H9 (cell line): ENCODE measurements at regions not wholly inside any gene's neighbourhood (a gene's known extent, or its start where the extent isn't known, plus 50 kb on each side); places are given as distances from the start of the nearest gene placed in this dataset.

ENCODE experiments used
- DNase-seq: peaks from one replicate; pipeline ENCODE4 v3.0.0-alpha.2; 2017
- H2AFZ ChIP-seq: one replicate; pipeline ENCODE4 v1.6.1; 2013; ENCODE audit warnings: mild to moderate bottlenecking, low read length, control low read depth, moderate library complexity
- H2AK5ac ChIP-seq: 2 replicates; pipeline ENCODE4 v1.6.1; 2013; ENCODE audit warnings: low read length, control low read depth, mixed read lengths; ENCODE audit not compliant: insufficient read length
- H2BK120ac ChIP-seq: one replicate; pipeline ENCODE4 v1.6.1; 2013; ENCODE audit warnings: low read depth, mild to moderate bottlenecking, low read length, control low read depth, inconsistent platforms; ENCODE audit not compliant: poor library complexity, severe bottlenecking
- H2BK12ac ChIP-seq: 2 replicates; pipeline ENCODE4 v1.6.1; 2013; ENCODE audit warnings: low read length, control low read depth, mixed read lengths, low read depth; ENCODE audit not compliant: insufficient read length
- H2BK15ac ChIP-seq: 2 replicates; pipeline ENCODE4 v1.6.1; 2013; ENCODE audit warnings: low read depth, low read length, control low read depth
- H2BK20ac ChIP-seq: one replicate; pipeline ENCODE4 v1.6.1; 2013; ENCODE audit warnings: low read depth, mild to moderate bottlenecking, low read length, control low read depth, inconsistent platforms; ENCODE audit not compliant: poor library complexity, severe bottlenecking
- H2BK5ac ChIP-seq: 2 replicates; pipeline ENCODE4 v1.6.1; 2013; ENCODE audit warnings: low read length, control low read depth, mixed read lengths; ENCODE audit not compliant: insufficient read length
- H3K14ac ChIP-seq: 2 replicates; pipeline ENCODE4 v1.6.1; 2013; ENCODE audit warnings: low read length, control low read depth; ENCODE audit not compliant: insufficient read depth
- H3K18ac ChIP-seq: 2 replicates; pipeline ENCODE4 v1.6.1; 2013; ENCODE audit warnings: low read depth, mild to moderate bottlenecking, mixed read lengths, low read length, control low read depth; ENCODE audit not compliant: insufficient read length
- H3K23ac ChIP-seq: 2 replicates; pipeline ENCODE4 v1.6.1; 2013; ENCODE audit warnings: low read length, control low read depth, mixed read lengths, low read depth; ENCODE audit not compliant: insufficient read length
- H3K23me2 ChIP-seq: 2 replicates; pipeline ENCODE4 v1.6.1; 2013; ENCODE audit warnings: low read depth, mild to moderate bottlenecking, mixed read lengths, low read length, control low read depth; ENCODE audit not compliant: insufficient read length, poor library complexity, severe bottlenecking
- H3K27ac ChIP-seq: 2 replicates; pipeline ENCODE4 v1.5.1; 2013; ENCODE audit warnings: low read length, control low read depth, mixed read lengths, low read depth; ENCODE audit not compliant: insufficient read length
- H3K27me3 ChIP-seq: 2 replicates; pipeline ENCODE4 v1.6.1; 2013; ENCODE audit warnings: low read length, control low read depth, inconsistent platforms; ENCODE audit not compliant: insufficient read depth
- H3K4ac ChIP-seq: 2 replicates; pipeline ENCODE4 v1.6.1; 2013; ENCODE audit warnings: low read depth, mild to moderate bottlenecking, control low read depth, inconsistent platforms, low read length, moderate library complexity
- H3K4me1 ChIP-seq: 2 replicates; pipeline ENCODE4 v1.6.1; 2013; ENCODE audit warnings: low read length, control low read depth, inconsistent platforms; ENCODE audit not compliant: insufficient read depth
- H3K4me2 ChIP-seq: 2 replicates; pipeline ENCODE4 v1.6.1; 2013; ENCODE audit warnings: low read length, control low read depth, mixed read lengths; ENCODE audit not compliant: insufficient read length, insufficient read depth
- H3K56ac ChIP-seq: 2 replicates; pipeline ENCODE4 v1.6.1; 2013; ENCODE audit warnings: low read depth, mild to moderate bottlenecking, mixed read lengths, low read length, control low read depth; ENCODE audit not compliant: insufficient read length
- H3K79me1 ChIP-seq: 2 replicates; pipeline ENCODE4 v1.6.1; 2013; ENCODE audit warnings: low read depth, mild to moderate bottlenecking, moderate library complexity, low read length, control low read depth, inconsistent platforms; ENCODE audit not compliant: insufficient read depth, poor library complexity, severe bottlenecking
- H3K79me2 ChIP-seq: 2 replicates; pipeline ENCODE4 v1.6.1; 2013; ENCODE audit warnings: low read length, control low read depth, inconsistent platforms; ENCODE audit not compliant: insufficient read depth
- H3K9ac ChIP-seq: 2 replicates; pipeline ENCODE4 v1.6.1; 2013; ENCODE audit warnings: low read length, control low read depth, mixed read lengths; ENCODE audit not compliant: insufficient read length; ENCODE audit errors: extremely low read depth
- H3K9me3 ChIP-seq: one replicate; pipeline ENCODE4 v1.6.1; 2013; ENCODE audit warnings: low read depth, low read length, inconsistent platforms; ENCODE audit not compliant: control insufficient read depth
- H3T11ph ChIP-seq: one replicate; pipeline ENCODE4 v1.6.1; 2013; ENCODE audit warnings: mild to moderate bottlenecking, low read length, control low read depth, inconsistent platforms
- H4K20me1 ChIP-seq: one replicate; pipeline ENCODE4 v1.6.1; 2013; ENCODE audit not compliant: control insufficient read depth, insufficient read length, insufficient read depth
- H4K5ac ChIP-seq: 2 replicates; pipeline ENCODE4 v1.6.1; 2013; ENCODE audit warnings: low read depth, mild to moderate bottlenecking, mixed read lengths, low read length, control low read depth; ENCODE audit not compliant: insufficient read length
- H4K8ac ChIP-seq: replicated peaks from 2 replicates; pipeline ENCODE4 v1.6.1; 2013; ENCODE audit warnings: low read length, control low read depth, mixed read lengths, low read depth; ENCODE audit not compliant: insufficient read length
- H4K91ac ChIP-seq: 2 replicates; pipeline ENCODE4 v1.6.1; 2013; ENCODE audit warnings: low read depth, mild to moderate bottlenecking, moderate library complexity, mixed read lengths, low read length, control low read depth; ENCODE audit not compliant: insufficient read length
- H3K27ac Mint-ChIP-seq, 3 experiments: 2 replicates in 2 of 3; 3 replicates in 1 of 3; pipeline ENCODE4 v1.8.0; 2020 to 2021; ENCODE audit warnings: mixed read lengths in 3 of 3, mild to moderate bottlenecking in 1 of 3, moderate library complexity in 1 of 3
- H3K27me3 Mint-ChIP-seq: 2 replicates; pipeline ENCODE4 v1.8.0; 2021; ENCODE audit warnings: low read depth, mild to moderate bottlenecking, moderate library complexity, mixed read lengths
- H3K36me3 Mint-ChIP-seq, 3 experiments: 2 replicates in 2 of 3; 3 replicates in 1 of 3; pipeline ENCODE4 v1.8.0; 2020 to 2021; ENCODE audit warnings: low read depth in 3 of 3, mixed read lengths in 3 of 3; ENCODE audit not compliant: insufficient read depth in 1 of 3
- H3K4me1 Mint-ChIP-seq, 2 experiments: 2 replicates each; pipeline ENCODE4 v1.8.0; 2020; ENCODE audit warnings: mixed read lengths in 2 of 2
- H3K4me3 Mint-ChIP-seq, 2 experiments: 2 replicates in 1 of 2; 3 replicates in 1 of 2; pipeline ENCODE4 v1.8.0; 2020 to 2021; ENCODE audit warnings: mild to moderate bottlenecking in 2 of 2, mixed read lengths in 2 of 2, moderate library complexity in 1 of 2
- H3K9me3 Mint-ChIP-seq, 2 experiments: 2 replicates in 1 of 2; 3 replicates in 1 of 2; pipeline ENCODE4 v1.8.0; 2020; ENCODE audit warnings: mild to moderate bottlenecking in 2 of 2, mixed read lengths in 2 of 2, moderate library complexity in 1 of 2
- WGBS: extraction: QIAGEN DNeasy Blood & Tissue Kit; methylation state at CpG from one replicate; pipeline ENCODE4 v1.1.7; 2013; ENCODE audit warnings: missing lambda C conversion rate, low lambda C conversion rate, mixed read lengths; ENCODE audit not compliant: insufficient read length; ENCODE audit errors: extremely low coverage; 5-methylcytosine and 5-hydroxymethylcytosine counted together
- TF ChIP-seq, protein P1 (sequence below): fragments of 200-600 bp; sonication (generic); conservative IDR thresholded peaks from 3 replicates; pipeline ENCODE4 v1.8.0; 2021; ENCODE audit warnings: antibody characterized with exemption, mild to moderate bottlenecking

DNA sequence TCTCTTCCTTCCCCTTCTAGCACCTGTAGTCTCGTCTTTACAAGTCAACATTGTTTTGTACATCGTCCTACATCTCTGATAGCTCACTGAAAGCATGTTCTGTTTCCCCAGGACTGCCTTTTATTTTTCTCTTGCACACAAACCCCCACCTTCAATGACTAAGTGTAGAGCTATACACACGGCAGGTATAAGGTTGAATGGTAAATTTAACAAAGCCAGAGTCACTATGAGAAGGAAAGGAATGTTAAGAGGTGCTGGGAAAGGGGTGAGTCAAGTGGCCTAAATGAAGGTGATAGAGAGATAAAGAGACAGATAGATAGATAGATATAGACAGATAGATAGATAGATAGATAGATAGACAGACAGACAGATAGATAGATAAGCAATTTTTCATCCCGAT lies 134.3 kb upstream of the ATP1B1 start:
- Histone ChIP-seq H3K23ac (no peak overlapping the region), H3K4ac (no peak overlapping the region), H3K4me2 (no peak overlapping the region), H3K14ac (no peak overlapping the region), H2AK5ac (no peak overlapping the region), H3K27me3 (no peaks in the 10 kb centered on the region), H4K8ac (no peak overlapping the region), H3K27ac (no peak overlapping the region), H2BK120ac (no peak overlapping the region), H4K20me1 (no peaks in the 10 kb centered on the region), H3T11ph (no peak overlapping the region), H3K9ac (no peak overlapping the region), H2BK12ac (no peak overlapping the region), H4K5ac (no peak overlapping the region), H2BK15ac (no peak overlapping the region), H3K23me2 (no peaks in the 10 kb centered on the region), H3K79me1 (no peaks in the 10 kb centered on the region), H2AFZ (no peak overlapping the region), H3K56ac (no peak overlapping the region), H2BK20ac (no peak overlapping the region), H4K91ac (no peak overlapping the region), H3K18ac (no peak overlapping the region), H2BK5ac (no peak overlapping the region), H3K9me3 (no peaks in the 10 kb centered on the region), H3K79me2 (no peaks in the 10 kb centered on the region), H3K4me1 (no peaks in the 10 kb centered on the region; the same call in 1 of the 2 replicates)
- WGBS: no CpG with 5 or more reads among the region's 4 CpGs
- Mint-ChIP-seq H3K36me3 (no peaks in the 10 kb centered on the region), H3K4me1 (peaks cover 9 to 12% of the 10 kb centered on the region in 2 experiments), H3K27ac (no peak overlapping the region), H3K4me3 (no peak overlapping the region), H3K9me3 (no peaks in the 10 kb centered on the region), H3K27me3 (no peaks in the 10 kb centered on the region; the same call in 1 of the 2 replicates)
- TF ChIP-seq, protein P1, sequence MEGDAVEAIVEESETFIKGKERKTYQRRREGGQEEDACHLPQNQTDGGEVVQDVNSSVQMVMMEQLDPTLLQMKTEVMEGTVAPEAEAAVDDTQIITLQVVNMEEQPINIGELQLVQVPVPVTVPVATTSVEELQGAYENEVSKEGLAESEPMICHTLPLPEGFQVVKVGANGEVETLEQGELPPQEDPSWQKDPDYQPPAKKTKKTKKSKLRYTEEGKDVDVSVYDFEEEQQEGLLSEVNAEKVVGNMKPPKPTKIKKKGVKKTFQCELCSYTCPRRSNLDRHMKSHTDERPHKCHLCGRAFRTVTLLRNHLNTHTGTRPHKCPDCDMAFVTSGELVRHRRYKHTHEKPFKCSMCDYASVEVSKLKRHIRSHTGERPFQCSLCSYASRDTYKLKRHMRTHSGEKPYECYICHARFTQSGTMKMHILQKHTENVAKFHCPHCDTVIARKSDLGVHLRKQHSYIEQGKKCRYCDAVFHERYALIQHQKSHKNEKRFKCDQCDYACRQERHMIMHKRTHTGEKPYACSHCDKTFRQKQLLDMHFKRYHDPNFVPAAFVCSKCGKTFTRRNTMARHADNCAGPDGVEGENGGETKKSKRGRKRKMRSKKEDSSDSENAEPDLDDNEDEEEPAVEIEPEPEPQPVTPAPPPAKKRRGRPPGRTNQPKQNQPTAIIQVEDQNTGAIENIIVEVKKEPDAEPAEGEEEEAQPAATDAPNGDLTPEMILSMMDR: no peak
- DNase-seq: no peak
